ENCODE measurements at regions not wholly inside any gene's neighbourhood (a gene's known extent, or its start where the extent isn't known, plus 50 kb on each side); places are given as distances from the start of the nearest gene placed in this dataset.

DNA sequence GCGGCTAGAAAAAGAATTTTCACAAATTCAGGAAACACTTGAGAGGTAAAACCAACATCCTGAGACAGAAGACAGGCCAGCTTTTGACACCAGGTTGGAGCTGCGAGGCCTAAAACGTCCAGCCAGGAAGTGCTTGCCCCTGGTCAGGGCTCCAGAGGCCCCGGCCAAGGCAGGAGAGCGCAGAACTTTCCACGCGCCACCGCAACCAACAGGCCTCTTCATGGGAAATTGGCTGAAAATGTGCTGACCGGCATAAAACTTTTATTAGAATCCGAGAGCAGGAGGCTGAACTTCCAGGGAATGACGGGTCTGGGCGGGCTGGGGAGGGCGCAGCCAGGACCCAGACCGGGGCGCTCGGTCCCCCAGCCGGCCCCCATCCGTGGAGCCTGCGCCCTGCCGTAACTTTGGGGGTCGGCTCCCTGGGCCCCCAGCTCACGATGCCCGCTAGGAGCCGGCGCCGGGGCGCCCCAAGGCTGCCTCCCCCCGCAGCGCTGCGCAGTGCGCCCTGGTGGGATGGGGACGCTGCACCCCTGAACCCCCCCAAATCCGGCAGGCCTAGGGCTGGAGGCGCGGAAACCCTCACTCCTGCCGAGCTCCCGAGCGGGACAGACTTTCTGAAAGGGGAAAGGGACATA is 414.0 kb upstream of the MKI67 start:
- TF ChIP-seq RAD21 (conservative IDR thresholded peaks at IDR 0.05) (no peak), REST (IDR thresholded peaks at IDR 0.05; ENCODE audit: borderline replicate concordance) (no peak), CTCF (IDR thresholded peaks at IDR 0.05; ENCODE audit: poor library complexity, severe bottlenecking) (no peak), EZH2 (IDR thresholded peaks at IDR 0.05; ENCODE audit: borderline replicate concordance, insufficient read depth, low read length, poor library complexity, severe bottlenecking) (no peak), MXI1 (conservative IDR thresholded peaks at IDR 0.05; ENCODE audit: poor library complexity, severe bottlenecking) (no peak), SMC3 (conservative IDR thresholded peaks at IDR 0.05; ENCODE audit: poor library complexity) (no peak)
